Keratinocyte (primary cell): ENCODE measurements at regions not wholly inside any gene's neighbourhood (a gene's known extent, or its start where the extent isn't known, plus 50 kb on each side); places are given as distances from the start of the nearest gene placed in this dataset.

Source experiments
- DNase-seq: peaks from one replicate; pipeline ENCODE4 v3.0.0-alpha.2; 2011; ENCODE audit warnings: low read depth, missing footprints, low spot score
- FAIRE-seq: peaks from 2 replicates; lab custom pipeline; 2011; peaks lifted over from hg19 to GRCh38; lab: Jason Lieb, UNC
- H2AFZ ChIP-seq: 2 replicates; pipeline ENCODE4 v1.6.0; 2012; ENCODE audit warnings: low read length, control low read depth, inconsistent platforms; ENCODE audit not compliant: control insufficient read depth
- H3K27ac ChIP-seq: 2 replicates; pipeline ENCODE4 v1.5.1; 2011; ENCODE audit warnings: low read length; ENCODE audit not compliant: control insufficient read depth, insufficient read depth
- H3K27me3 ChIP-seq: 3 replicates; pipeline ENCODE4 v1.6.0; 2011; ENCODE audit warnings: low read length; ENCODE audit not compliant: control insufficient read depth, insufficient read depth; ENCODE audit errors: extremely low read depth
- H3K36me3 ChIP-seq, 2 experiments: 2 replicates in 1 of 2; 3 replicates in 1 of 2; pipeline ENCODE4 v1.5.1; 2011; ENCODE audit warnings: low read length in 2 of 2, mild to moderate bottlenecking in 1 of 2; ENCODE audit not compliant: control insufficient read depth in 2 of 2, insufficient read depth in 2 of 2; ENCODE audit errors: extremely low read depth in 1 of 2
- H3K4me1 ChIP-seq: 3 replicates; pipeline ENCODE4 v1.5.1; 2011; ENCODE audit warnings: low read length; ENCODE audit not compliant: control insufficient read depth, insufficient read depth; ENCODE audit errors: extremely low read depth
- H3K4me2 ChIP-seq: 3 replicates; pipeline ENCODE4 v1.6.0; 2011; ENCODE audit warnings: low read depth, low read length; ENCODE audit not compliant: control insufficient read depth, insufficient read depth; ENCODE audit errors: extremely low read depth
- H3K4me3 ChIP-seq, 3 experiments: fragments of 200-600 bp in 1 of 3; sonication (generic) in 1 of 3; 2 replicates in 2 of 3; 3 replicates in 1 of 3; pipeline ENCODE4 v1.5.1; 2011 to 2016; ENCODE audit warnings: low read length in 3 of 3, mild to moderate bottlenecking in 3 of 3, control low read depth in 2 of 3, inconsistent platforms in 1 of 3, low read depth in 1 of 3, mixed read lengths in 1 of 3, mixed run types in 1 of 3, moderate library complexity in 1 of 3; ENCODE audit not compliant: control insufficient read depth in 2 of 3, insufficient read depth in 2 of 3; ENCODE audit errors: extremely low read depth in 1 of 3
- H3K79me2 ChIP-seq: 2 replicates; pipeline ENCODE4 v1.6.0; 2012; ENCODE audit warnings: low read length; ENCODE audit not compliant: control insufficient read depth, insufficient read depth
- H3K9ac ChIP-seq: 3 replicates; pipeline ENCODE4 v1.6.0; 2011; ENCODE audit warnings: low read length; ENCODE audit not compliant: control insufficient read depth, insufficient read depth; ENCODE audit errors: extremely low read depth
- H3K9me1 ChIP-seq: 3 replicates; pipeline ENCODE4 v1.6.0; 2011; ENCODE audit warnings: low read length; ENCODE audit not compliant: control insufficient read depth, insufficient read depth; ENCODE audit errors: extremely low read depth
- H3K9me3 ChIP-seq: 2 replicates; pipeline ENCODE4 v1.5.1; 2012; ENCODE audit warnings: low read depth, low read length; ENCODE audit not compliant: control insufficient read depth
- H4K20me1 ChIP-seq: 3 replicates; pipeline ENCODE4 v1.6.0; 2011; ENCODE audit warnings: low read length; ENCODE audit not compliant: control insufficient read depth, insufficient read depth; ENCODE audit errors: extremely low read depth
- EZH2 ChIP-seq: IDR thresholded peaks from one replicate; pipeline ENCODE4 v1.6.1; 2012; ENCODE audit warnings: inconsistent platforms, mild to moderate bottlenecking, low read length, moderate library complexity
- dilution Hi-C: fragments of 300-500 bp; cut with MboI; formaldehyde crosslinking; loops from one replicate; pipeline ENCODE4 v1.7.0; 2020; ENCODE audit warnings: low sequenced_read_pairs; ENCODE audit not compliant: extremely low pct_ligation_motif_present
- TF ChIP-seq, protein P1 (sequence below), 3 experiments: IDR thresholded peaks in 1 of 3; conservative IDR thresholded peaks in 1 of 3; optimal IDR thresholded peaks in 1 of 3; 2 replicates in 2 of 3; 3 replicates in 1 of 3; pipeline versions ENCODE3 to v1.5.1; 2011; ENCODE audit warnings: low read length in 3 of 3, mild to moderate bottlenecking in 3 of 3, moderate library complexity in 2 of 3, control low read depth in 1 of 3, inconsistent platforms in 1 of 3; ENCODE audit not compliant: insufficient read depth in 2 of 3; ENCODE audit errors: extremely low read depth in 1 of 3

DNA sequence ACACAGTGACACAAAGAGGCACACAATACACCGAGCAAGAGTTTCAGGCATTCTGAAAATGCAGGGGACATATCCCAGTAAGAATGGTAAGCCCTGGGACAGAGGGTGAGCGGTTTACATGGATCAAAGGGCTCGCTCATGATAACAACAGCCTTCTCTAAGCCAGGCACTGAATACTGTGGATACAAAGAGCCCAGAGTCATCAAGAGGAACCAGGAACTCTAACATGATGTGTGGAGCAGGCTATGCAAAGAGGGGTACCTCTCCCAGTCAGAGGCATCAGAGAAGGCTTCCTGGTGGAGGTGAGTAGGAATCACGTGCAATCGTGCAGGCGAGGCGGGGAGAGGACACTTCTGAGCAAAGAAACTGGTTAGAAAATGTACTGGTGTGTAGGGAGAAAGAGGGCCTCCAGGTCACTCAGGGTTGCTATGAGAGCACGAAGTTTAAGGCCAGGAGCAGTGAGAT is 76.9 kb upstream of the EEA1 start:
- Histone ChIP-seq H3K9me3 (no peaks in the 10 kb centered on the region), H3K9me1 (no peaks in the 10 kb centered on the region), H3K9ac (no peak overlapping the region), H3K4me3 (no peak overlapping the region), H3K36me3 (no peaks in the 10 kb centered on the region), H3K4me2 (no peak overlapping the region), H3K4me1 (peaks cover 8% of the 10 kb centered on the region), H3K27ac (no peak overlapping the region), H2AFZ (no peak overlapping the region), H4K20me1 (no peaks in the 10 kb centered on the region), H3K27me3 (no peaks in the 10 kb centered on the region), H3K79me2 (no peaks in the 10 kb centered on the region)
- dilution Hi-C loops, result no loop called here
- DNase-seq, result no peak
- TF ChIP-seq EZH2, result no peak
- TF ChIP-seq, protein P1, sequence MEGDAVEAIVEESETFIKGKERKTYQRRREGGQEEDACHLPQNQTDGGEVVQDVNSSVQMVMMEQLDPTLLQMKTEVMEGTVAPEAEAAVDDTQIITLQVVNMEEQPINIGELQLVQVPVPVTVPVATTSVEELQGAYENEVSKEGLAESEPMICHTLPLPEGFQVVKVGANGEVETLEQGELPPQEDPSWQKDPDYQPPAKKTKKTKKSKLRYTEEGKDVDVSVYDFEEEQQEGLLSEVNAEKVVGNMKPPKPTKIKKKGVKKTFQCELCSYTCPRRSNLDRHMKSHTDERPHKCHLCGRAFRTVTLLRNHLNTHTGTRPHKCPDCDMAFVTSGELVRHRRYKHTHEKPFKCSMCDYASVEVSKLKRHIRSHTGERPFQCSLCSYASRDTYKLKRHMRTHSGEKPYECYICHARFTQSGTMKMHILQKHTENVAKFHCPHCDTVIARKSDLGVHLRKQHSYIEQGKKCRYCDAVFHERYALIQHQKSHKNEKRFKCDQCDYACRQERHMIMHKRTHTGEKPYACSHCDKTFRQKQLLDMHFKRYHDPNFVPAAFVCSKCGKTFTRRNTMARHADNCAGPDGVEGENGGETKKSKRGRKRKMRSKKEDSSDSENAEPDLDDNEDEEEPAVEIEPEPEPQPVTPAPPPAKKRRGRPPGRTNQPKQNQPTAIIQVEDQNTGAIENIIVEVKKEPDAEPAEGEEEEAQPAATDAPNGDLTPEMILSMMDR (optimal IDR thresholded peaks at IDR 0.05 in 1 of 3, IDR thresholded peaks at IDR 0.05 in 1 of 3, conservative IDR thresholded peaks at IDR 0.05 in 1 of 3; ENCODE audit: extremely low read depth in 1 of 3, insufficient read depth in 2 of 3, low read length in 3 of 3), result no peak
- no peak for FAIRE-seq

DNA sequence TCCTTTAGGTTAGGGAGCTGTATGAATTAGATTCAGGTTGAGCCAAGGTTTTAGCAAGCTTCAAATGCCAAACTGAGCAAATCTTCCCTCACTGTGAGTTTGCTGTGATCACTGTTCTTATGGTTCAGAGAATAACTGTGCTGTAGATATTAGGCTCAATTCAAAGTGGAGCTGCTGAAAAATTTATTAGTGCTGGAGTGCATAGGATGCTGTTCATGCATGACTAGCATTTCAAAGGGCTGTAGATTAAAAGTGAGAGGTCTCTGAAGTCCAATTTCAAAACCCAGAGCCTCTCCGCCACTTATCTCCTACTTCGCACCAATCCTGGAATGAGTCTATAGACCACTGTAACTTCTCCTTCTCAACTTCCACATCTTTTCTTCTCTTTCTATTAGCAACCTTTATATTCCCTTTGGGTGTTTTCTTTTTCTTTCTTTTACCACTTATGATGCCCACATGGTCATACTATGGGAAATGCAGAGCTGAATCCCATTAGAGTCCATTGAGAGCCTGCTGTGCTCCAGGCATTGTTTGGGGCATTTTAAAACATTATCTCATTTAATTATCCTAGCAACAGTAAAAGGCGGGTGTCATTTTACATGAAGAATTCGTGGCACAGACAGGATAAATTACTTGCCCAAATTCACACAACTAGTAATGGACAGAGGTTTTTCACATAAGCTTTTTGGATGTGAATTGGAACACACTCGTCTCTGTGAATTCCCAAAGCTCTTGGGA is 77.5 kb upstream of the EEA1 start:
- Histone ChIP-seq H3K79me2 (no peaks in the 10 kb centered on the region), H4K20me1 (no peaks in the 10 kb centered on the region), H3K27me3 (no peaks in the 10 kb centered on the region), H3K9ac (no peak overlapping the region), H3K36me3 (no peaks in the 10 kb centered on the region), H3K9me1 (no peaks in the 10 kb centered on the region), H3K27ac (no peak overlapping the region), H3K4me3 (no peak overlapping the region), H3K9me3 (no peaks in the 10 kb centered on the region), H3K4me1 (peaks cover 8% of the 10 kb centered on the region), H2AFZ (no peak overlapping the region), H3K4me2 (no peak overlapping the region)
- dilution Hi-C loops, result no loop called here
- FAIRE-seq, result no peak
- no peak for TF ChIP-seq EZH2
- TF ChIP-seq, protein P1 (optimal IDR thresholded peaks at IDR 0.05 in 1 of 3, IDR thresholded peaks at IDR 0.05 in 1 of 3, conservative IDR thresholded peaks at IDR 0.05 in 1 of 3; ENCODE audit: extremely low read depth in 1 of 3, insufficient read depth in 2 of 3, low read length in 3 of 3), result no peak
- DNase-seq, result no peak
